ENCODE measurements at regions not wholly inside any gene's neighbourhood (a gene's known extent, or its start where the extent isn't known, plus 50 kb on each side); places are given as distances from the start of the nearest gene placed in this dataset.

GRCh38 chr14:47843236-47843635 lies 167.8 kb upstream of the MDGA2 start:
- no peak for DNase-seq (ENCODE audit: low spot score)

DNA sequence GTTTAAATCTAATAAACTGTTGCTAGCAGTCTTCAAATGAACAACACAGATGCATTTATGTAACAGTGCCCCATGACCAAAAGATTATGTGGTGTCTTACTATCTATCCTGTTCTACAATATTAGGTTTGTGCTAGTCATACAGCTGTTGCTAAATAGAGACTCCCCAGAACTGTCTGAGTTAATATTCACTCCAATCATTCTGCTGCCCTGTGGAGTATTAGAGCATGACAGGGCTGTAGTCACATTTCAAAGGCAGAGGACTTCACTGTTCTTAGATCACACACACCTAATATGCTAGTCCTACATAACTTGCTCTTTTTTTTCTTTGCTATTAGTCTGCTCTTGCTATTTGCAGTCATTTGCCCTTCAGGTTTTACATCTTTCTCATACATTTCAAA lies 157.6 kb upstream of the MDGA2 start:
- no peak for DNase-seq (ENCODE audit: low spot score)

DNA sequence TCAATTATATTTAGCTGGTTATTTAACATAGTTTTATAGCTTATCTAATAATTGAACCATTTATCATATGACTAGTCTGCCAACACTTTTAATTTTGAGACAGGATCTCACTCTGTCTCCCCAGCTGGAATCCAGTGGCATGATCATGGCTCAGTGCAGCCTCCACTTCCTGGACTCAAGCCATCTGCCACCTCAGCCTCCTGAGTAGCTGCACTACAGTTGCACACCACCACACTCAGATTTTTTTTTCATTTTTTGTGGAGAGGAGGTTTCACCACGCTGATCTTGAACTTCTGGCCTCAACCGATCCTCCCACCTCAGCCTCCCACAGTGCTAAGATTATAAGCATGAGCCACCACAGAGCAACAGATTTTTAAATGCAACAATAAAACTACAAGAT lies 151.4 kb upstream of the MDGA2 start:
- DNase-seq (ENCODE audit: low spot score), result no peak

GRCh38 chr14:47822326-47822725 lies 146.9 kb upstream of the MDGA2 start:
- DNase-seq (ENCODE audit: low spot score), result no peak

GRCh38 chr14:47821135-47821534 lies 145.7 kb upstream of the MDGA2 start:
- no peak for DNase-seq (ENCODE audit: low spot score)

DNA sequence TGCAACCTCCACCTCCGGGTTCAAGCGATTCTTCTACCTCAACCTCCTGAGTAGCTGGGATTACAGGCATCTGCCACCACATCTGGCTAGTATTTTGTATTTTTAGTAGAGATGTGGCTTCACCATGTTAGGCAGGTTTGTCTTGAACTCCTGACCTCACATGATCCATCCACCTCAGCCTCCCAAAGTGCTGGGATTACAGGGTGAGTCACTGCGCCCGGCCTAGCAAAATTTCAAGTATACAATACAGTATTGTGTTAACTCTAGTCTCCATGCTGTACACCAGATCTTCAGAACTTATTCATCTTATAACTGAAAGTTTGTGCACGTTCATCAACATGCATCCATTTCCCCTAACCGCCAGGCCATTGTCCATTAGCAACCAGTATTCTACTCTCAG lies 115.1 kb upstream of the MDGA2 start:
- no peak for DNase-seq (ENCODE audit: low spot score)

GRCh38 chr14:47785058-47785457 lies 109.7 kb upstream of the MDGA2 start:
- no peak for DNase-seq (ENCODE audit: low spot score)

DNA sequence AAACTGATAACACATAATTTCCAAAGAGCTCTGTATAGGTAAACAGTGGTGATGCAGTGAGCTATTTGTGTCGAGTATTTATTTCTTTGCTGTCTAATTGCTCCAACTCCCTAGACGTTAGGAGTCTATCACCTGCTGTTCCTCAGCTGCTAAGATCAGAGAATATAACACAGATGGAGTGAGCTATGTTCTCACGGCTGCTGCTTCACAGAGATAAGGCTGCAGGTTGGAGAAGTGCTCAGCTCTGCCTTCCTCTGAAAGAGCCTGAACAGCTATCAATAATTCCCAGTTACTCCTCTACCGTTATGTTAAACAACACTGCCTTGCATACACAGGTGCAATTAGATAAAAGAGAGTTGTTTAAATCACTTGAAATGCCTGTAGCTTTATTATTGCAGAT lies 103.2 kb upstream of the MDGA2 start:
- DNase-seq (ENCODE audit: low spot score), result no peak

- no peak for DNase-seq (ENCODE audit: low spot score)
These were observed 97.2 kb upstream of the MDGA2 start for GRCh38 chr14:47772652-47773051.

- no peak for DNase-seq (ENCODE audit: low spot score)
These were observed 87.9 kb upstream of the MDGA2 start for GRCh38 chr14:47763188-47763854.

DNA sequence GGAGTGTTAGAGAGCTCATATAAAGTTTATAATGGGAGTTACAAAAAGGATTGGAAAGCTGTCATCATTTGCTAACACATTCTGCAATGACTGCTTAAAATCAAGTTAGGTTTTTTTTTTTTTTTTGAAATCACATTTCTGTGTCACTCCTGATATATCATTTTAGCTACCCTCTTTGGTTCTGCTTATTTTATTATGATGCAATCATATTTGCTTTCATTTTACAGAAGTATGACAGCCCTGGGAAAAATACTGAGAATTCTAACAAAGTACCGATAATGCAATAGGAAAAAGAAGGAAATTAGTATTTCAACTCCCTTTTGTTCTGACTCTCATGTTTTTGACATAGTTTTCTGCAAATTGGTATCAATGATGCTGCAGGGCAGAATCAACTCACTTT lies 71.6 kb upstream of the MDGA2 start:
- no peak for DNase-seq (ENCODE audit: low spot score)

GRCh38 chr14:47744155-47744554 lies 68.8 kb upstream of the MDGA2 start:
- no peak for DNase-seq (ENCODE audit: low spot score)

DNA sequence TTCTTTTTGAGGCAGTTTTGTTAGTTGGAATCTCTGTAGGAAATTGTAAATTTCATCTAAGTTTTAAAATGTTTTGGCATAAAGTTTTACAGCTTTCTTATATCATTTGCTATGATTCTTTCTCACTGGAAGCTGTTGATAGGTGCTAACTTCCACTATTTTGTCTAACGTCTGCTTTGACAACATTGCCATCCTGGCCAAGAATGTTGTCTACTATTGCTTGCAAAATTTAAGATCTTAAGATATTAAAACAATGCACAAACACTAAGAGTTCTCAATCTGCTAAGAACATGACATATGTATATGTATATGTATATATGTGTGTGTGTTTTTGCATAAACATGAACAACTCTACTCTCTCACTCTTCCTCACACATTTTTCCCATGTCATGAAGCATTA lies 64.1 kb upstream of the MDGA2 start:
- DNase-seq (ENCODE audit: low spot score), result no peak

DNA sequence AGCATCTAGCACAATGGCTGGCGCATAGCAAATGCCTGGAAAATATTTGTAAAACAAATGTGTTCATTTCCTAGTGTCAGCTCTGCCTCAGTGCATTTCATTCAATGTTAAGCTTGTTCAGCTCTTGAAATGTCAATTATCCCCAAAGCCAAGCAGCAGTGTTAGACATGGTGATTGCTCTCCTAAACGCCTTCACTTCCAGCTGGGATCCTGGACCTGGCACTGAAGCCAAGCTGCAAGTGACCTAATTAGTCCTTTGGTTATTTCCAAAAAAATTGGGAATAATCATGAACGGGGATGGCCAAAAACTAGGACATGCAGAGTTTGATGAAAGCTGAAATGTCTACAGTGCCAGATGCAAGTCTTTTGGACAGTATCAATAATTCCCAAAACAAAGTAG lies 54.9 kb upstream of the MDGA2 start:
- DNase-seq (ENCODE audit: low spot score), result no peak
